ENCODE measurements at regions not wholly inside any gene's neighbourhood (a gene's known extent, or its start where the extent isn't known, plus 50 kb on each side); places are given as distances from the start of the nearest gene placed in this dataset.

GRCh38 chr7:12884856-12885440, 197.5 kb downstream of the ARL4A start:
- ATAC-seq (ENCODE audit: insufficient read depth, low read depth) (no peak), DNase-seq (no peak)
- Histone ChIP-seq H2AFZ (ENCODE audit: low read depth, low read length) (no peak overlapping the region), H3K4me3 (ENCODE audit: low read depth in 1 of 2, low read length in 2 of 2) (no peak overlapping the region), H3K9ac (ENCODE audit: low read depth, low read length) (no peak overlapping the region), H3K9me3 (ENCODE audit: insufficient read depth, low read length, severe bottlenecking) (no peaks in the 10 kb centered on the region), H3K27me3 (ENCODE audit: insufficient read depth, low read length, poor library complexity) (no peaks in the 10 kb centered on the region), H3K4me2 (ENCODE audit: insufficient read depth, low read length) (no peak overlapping the region), H3K79me2 (ENCODE audit: insufficient read depth, low read length) (no peaks in the 10 kb centered on the region), H3K36me3 (ENCODE audit: insufficient read depth, low read length) (no peaks in the 10 kb centered on the region), H4K20me1 (ENCODE audit: insufficient read depth, low read length) (no peaks in the 10 kb centered on the region), H3K27ac (ENCODE audit: low read length) (no peak overlapping the region), H3K4me1 (ENCODE audit: insufficient read depth, low read length) (no peaks in the 10 kb centered on the region)
- TF ChIP-seq, protein P1, sequence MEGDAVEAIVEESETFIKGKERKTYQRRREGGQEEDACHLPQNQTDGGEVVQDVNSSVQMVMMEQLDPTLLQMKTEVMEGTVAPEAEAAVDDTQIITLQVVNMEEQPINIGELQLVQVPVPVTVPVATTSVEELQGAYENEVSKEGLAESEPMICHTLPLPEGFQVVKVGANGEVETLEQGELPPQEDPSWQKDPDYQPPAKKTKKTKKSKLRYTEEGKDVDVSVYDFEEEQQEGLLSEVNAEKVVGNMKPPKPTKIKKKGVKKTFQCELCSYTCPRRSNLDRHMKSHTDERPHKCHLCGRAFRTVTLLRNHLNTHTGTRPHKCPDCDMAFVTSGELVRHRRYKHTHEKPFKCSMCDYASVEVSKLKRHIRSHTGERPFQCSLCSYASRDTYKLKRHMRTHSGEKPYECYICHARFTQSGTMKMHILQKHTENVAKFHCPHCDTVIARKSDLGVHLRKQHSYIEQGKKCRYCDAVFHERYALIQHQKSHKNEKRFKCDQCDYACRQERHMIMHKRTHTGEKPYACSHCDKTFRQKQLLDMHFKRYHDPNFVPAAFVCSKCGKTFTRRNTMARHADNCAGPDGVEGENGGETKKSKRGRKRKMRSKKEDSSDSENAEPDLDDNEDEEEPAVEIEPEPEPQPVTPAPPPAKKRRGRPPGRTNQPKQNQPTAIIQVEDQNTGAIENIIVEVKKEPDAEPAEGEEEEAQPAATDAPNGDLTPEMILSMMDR (IDR thresholded peaks at IDR 0.05; ENCODE audit: borderline replicate concordance, extremely low read depth, low read length, poor library complexity, severe bottlenecking): no peak
- no peak for TF ChIP-seq EZH2 (IDR thresholded peaks at IDR 0.05; ENCODE audit: borderline replicate concordance, low read depth, low read length, severe bottlenecking)

- Histone ChIP-seq H3K4me3 (ENCODE audit: low read depth in 1 of 2, low read length in 2 of 2) (no peak overlapping the region), H3K4me1 (ENCODE audit: insufficient read depth, low read length) (no peaks in the 10 kb centered on the region), H4K20me1 (ENCODE audit: insufficient read depth, low read length) (no peaks in the 10 kb centered on the region), H2AFZ (ENCODE audit: low read depth, low read length) (no peak overlapping the region), H3K9ac (ENCODE audit: low read depth, low read length) (no peak overlapping the region), H3K36me3 (ENCODE audit: insufficient read depth, low read length) (no peaks in the 10 kb centered on the region), H3K4me2 (ENCODE audit: insufficient read depth, low read length) (no peak overlapping the region), H3K27ac (ENCODE audit: low read length) (no peak overlapping the region), H3K27me3 (ENCODE audit: insufficient read depth, low read length, poor library complexity) (no peaks in the 10 kb centered on the region), H3K79me2 (ENCODE audit: insufficient read depth, low read length) (no peaks in the 10 kb centered on the region), H3K9me3 (ENCODE audit: insufficient read depth, low read length, severe bottlenecking) (no peaks in the 10 kb centered on the region)
- no peak for DNase-seq
- TF ChIP-seq EZH2 (IDR thresholded peaks at IDR 0.05; ENCODE audit: borderline replicate concordance, low read depth, low read length, severe bottlenecking): no peak
- TF ChIP-seq, protein P1 (IDR thresholded peaks at IDR 0.05; ENCODE audit: borderline replicate concordance, extremely low read depth, low read length, poor library complexity, severe bottlenecking): no peak
- ATAC-seq (ENCODE audit: insufficient read depth, low read depth): no peak
Measured at GRCh38 chr7:12888717-12889116, 201.3 kb downstream of the ARL4A start.

DNA sequence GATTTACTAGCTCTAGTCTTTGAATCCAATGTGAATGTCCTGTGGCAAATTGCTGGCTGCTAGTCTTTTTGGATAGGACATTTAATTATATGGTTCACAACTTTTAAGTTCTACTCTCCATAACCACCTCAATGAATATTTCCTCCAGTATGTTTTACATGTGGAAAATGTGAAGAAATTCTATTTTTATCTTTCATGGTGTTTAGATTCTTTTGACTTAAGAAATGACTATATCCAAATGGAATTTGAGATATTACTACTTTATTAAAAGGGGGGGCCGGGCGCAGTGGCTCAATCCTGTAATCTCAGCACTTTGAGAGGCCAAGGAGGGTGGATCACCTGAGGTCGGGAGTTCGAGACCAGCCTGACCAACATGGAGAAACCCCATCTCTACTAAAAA, 202.0 kb downstream of the ARL4A start:
- DNase-seq: no peak
- H3K27me3 ChIP-seq (ENCODE audit: insufficient read depth, low read length, poor library complexity): no peaks in the 10 kb centered on the region
- H3K79me2 ChIP-seq (ENCODE audit: insufficient read depth, low read length): no peaks in the 10 kb centered on the region
- ATAC-seq (ENCODE audit: insufficient read depth, low read depth): no peak
- TF ChIP-seq, protein P1 (IDR thresholded peaks at IDR 0.05; ENCODE audit: borderline replicate concordance, extremely low read depth, low read length, poor library complexity, severe bottlenecking): no peak
- TF ChIP-seq EZH2 (IDR thresholded peaks at IDR 0.05; ENCODE audit: borderline replicate concordance, low read depth, low read length, severe bottlenecking): no peak
- H3K4me2 ChIP-seq (ENCODE audit: insufficient read depth, low read length): no peak overlapping the region
- H3K4me3 ChIP-seq (ENCODE audit: low read depth in 1 of 2, low read length in 2 of 2): no peak overlapping the region
- no peak overlapping the region for H2AFZ ChIP-seq (ENCODE audit: low read depth, low read length)
- H3K36me3 ChIP-seq (ENCODE audit: insufficient read depth, low read length): no peaks in the 10 kb centered on the region
- no peaks in the 10 kb centered on the region for H3K9me3 ChIP-seq (ENCODE audit: insufficient read depth, low read length, severe bottlenecking)
- H3K27ac ChIP-seq (ENCODE audit: low read length): no peak overlapping the region
- H4K20me1 ChIP-seq (ENCODE audit: insufficient read depth, low read length): no peaks in the 10 kb centered on the region
- H3K4me1 ChIP-seq (ENCODE audit: insufficient read depth, low read length): no peaks in the 10 kb centered on the region
- no peak overlapping the region for H3K9ac ChIP-seq (ENCODE audit: low read depth, low read length)

All from DND-41 (cell line).